ENCODE measurements at regions not wholly inside any gene's neighbourhood (a gene's known extent, or its start where the extent isn't known, plus 50 kb on each side); places are given as distances from the start of the nearest gene placed in this dataset.

DNA sequence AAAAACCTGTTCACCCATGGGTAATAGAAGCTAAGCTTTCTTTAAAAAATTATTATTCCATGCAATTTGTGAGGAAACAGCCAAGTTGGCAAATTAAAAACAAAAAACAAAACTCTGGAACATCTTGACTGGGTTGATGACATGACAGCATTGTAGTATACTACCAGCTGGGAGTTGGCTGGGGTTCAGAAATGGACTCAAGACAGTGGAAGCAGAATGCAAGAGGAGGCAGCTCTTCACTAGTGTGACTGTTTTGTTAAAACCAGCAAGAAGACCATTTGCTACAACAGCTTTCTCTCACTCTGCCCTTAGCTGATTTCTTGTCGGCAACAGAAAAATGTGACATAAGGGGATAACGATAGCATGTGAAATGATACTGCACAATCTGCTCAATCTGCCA lies 1298.9 kb upstream of the ADGRL4 start:
- TF ChIP-seq POLR2A (IDR thresholded peaks at IDR 0.05), result no peak
- TF ChIP-seq, protein P1, sequence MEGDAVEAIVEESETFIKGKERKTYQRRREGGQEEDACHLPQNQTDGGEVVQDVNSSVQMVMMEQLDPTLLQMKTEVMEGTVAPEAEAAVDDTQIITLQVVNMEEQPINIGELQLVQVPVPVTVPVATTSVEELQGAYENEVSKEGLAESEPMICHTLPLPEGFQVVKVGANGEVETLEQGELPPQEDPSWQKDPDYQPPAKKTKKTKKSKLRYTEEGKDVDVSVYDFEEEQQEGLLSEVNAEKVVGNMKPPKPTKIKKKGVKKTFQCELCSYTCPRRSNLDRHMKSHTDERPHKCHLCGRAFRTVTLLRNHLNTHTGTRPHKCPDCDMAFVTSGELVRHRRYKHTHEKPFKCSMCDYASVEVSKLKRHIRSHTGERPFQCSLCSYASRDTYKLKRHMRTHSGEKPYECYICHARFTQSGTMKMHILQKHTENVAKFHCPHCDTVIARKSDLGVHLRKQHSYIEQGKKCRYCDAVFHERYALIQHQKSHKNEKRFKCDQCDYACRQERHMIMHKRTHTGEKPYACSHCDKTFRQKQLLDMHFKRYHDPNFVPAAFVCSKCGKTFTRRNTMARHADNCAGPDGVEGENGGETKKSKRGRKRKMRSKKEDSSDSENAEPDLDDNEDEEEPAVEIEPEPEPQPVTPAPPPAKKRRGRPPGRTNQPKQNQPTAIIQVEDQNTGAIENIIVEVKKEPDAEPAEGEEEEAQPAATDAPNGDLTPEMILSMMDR (IDR thresholded peaks at IDR 0.05), result no peak

All from right lobe of liver (tissue), 4 donors.